ENCODE measurements at regions not wholly inside any gene's neighbourhood (a gene's known extent, or its start where the extent isn't known, plus 50 kb on each side); places are given as distances from the start of the nearest gene placed in this dataset.
"Not testable (repeated sequence)": the region's sequence is repeated elsewhere in the genome, so short reads cannot be mapped to it uniquely, and the experiment has no call there.

DNA sequence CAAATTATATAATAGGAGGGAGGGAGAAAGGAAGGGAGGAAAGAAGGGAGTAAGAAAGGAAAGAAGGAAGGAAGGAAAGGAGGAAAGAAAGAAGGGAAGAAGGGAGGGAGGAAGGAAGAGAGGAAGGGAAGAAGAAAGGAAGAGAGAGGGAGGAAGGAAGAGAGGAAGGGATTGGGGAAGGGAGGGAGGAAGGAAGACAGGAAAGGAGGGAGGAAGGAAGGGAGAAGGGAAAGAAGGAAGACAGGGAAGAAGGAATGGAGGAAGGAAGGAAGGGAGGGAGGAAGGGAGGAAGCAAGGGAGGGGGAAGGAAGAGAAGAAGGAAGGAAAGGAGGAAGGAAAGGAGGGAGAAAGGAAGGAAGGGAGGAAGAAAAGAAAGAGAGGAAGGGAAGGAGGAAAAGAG lies 660.5 kb downstream of the EPM2A start:
- no peak for DNase-seq (ENCODE audit: low read depth in 4 of 4, low spot score in 1 of 4)

DNA sequence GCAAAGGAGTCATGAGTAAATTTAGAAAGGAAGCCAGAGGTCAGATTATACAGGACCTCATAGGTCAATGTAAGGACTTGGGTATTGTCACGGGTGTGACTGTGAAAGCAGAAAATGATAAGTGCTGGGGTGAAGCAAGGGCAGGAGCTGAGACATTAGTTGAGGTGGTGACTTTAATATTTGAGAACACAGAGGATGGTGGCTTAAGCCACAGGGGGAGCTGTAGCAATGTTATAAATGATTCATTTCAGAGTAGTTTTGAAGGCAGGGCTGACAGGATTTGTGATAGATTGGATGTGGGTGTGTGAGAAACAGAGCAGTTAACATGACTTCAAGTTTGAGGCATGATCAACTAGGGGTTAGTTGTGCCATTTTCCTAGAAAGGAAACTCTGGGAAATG lies 659.9 kb downstream of the EPM2A start:
- DNase-seq (ENCODE audit: low read depth in 4 of 4, low spot score in 1 of 4): no peak

DNA sequence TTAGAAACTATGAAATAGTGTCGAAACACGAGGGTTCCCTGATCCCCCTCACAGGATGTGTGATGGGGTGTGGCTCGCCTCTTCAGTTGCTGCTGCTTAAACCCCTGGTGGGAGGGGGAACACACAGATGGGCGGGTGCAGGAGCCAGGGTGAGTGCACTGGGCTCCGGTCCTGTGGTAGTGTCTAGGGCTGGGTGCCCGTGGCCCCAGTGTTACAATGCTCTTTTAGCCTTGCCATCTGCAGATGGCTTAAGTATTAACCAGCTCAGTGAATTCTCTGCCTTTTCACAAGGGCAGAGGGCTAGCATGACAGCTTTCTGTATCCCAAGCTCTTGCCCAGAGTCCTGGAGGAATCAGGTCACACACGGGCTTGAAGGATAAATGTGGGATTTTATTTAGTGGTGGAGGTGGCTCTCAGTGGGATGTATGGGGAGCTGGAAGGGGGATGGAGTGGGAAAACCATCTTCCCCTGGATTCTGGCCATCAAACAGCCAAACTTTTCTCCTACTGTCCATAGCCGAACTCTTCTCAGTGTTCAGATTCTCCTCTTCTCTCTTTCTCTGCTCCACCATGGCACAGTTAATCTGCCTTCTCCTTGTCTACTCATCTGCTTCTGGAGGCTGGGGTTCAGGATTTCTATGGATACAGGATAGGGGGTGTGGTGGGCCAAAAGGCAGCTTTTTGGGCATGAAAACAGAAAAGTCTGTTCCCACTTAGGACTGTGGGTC lies 659.0 kb downstream of the EPM2A start:
- no peak for DNase-seq (ENCODE audit: low read depth in 4 of 4, low spot score in 1 of 4)

DNA sequence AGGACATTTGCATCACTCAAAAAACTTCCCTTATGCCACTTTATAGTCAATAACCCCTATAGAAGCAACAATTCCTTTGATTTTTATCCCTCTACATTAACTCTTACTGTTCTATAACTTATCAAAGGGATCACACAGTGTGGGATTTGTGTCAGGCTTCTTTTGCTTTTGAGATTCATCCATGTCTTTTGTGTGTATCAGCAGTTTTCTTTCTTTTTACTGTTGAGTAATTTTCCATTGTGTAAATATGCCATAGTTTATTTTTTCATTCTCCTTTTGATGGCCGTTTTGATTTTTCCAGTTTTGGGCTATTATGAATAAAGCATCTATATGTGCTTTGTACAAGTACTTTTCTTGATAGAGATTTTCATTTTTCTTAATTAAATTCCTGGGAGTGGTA lies 657.9 kb downstream of the EPM2A start:
- DNase-seq (ENCODE audit: low read depth in 4 of 4, low spot score in 1 of 4): no peak

DNA sequence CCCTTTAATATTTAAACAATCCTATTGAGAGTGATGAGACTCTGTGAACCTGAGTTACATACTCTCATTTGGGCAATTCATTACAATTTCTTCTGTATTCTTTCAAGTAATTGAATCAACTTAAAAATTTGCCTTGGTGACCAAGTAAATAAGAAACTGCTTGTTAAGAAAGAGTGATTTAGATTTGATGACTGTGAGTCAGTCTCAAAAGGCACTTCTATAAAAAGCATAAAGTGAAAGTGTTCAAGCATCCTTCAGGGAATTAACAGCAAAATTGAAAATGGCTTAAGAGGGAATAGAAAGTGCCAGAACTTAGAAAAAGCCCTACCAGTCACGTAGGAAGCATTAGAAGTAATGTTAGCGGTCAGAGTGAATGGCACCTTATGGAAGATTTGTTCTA lies 654.7 kb downstream of the EPM2A start:
- DNase-seq (ENCODE audit: low read depth in 4 of 4, low spot score in 1 of 4): no peak

DNA sequence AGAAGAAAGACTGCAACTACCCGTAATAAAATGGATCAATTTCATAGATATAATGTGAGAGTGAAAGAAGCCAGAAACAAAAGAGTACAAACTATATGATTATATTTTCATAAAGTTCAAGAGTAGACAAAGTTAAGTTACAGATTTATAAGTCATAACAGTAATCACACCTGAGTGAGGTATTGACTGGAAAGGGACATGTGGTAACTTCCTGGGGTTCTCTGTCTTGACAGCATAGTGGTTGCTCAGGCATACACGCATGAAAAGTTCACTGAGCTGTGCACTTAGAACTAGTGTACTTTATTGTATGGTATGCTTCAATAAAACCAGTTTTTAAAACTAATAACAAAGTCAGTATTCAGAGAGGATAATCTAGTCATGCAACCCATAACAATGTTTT lies 653.6 kb downstream of the EPM2A start:
- DNase-seq (ENCODE audit: low read depth in 4 of 4, low spot score in 1 of 4): no peak

DNA sequence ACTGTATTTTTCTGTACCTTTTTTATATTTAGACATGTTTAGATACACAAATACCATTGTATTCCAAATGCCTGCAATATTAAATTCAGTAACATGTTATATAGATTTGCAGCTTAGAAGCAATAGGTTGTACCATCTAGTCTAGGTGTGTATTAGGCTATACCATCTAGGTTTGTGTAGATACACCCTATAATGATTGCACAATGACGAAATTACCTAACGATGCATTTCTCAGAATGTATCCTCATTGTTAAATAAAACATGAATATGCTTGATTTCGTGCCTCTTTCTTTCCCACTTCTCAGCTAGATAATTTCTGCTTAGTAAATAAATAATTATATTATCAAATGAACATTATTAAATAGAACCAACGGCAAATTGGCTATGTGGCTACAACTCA lies 653.0 kb downstream of the EPM2A start:
- DNase-seq (ENCODE audit: low read depth in 4 of 4, low spot score in 1 of 4): no peak

DNA sequence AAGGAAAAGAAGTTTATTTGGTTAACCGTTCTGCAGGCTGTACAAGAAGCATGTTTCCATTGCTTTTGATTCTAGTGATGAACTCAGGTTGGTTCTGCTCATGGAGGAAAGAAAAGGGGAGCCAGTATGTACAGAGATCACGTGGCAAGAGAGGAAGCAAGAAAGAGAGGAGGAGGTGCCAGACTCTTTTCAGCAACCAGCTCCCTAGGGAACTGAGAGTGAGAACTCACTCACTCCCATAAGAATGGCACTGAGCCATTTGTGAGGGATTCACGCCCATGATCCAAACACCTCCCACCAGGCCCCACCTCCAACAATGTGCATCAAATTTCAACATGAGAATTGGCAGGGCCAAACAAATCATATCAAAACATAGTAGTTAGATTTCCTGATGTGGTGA lies 649.1 kb downstream of the EPM2A start:
- DNase-seq (ENCODE audit: low read depth in 4 of 4, low spot score in 1 of 4): no peak

DNA sequence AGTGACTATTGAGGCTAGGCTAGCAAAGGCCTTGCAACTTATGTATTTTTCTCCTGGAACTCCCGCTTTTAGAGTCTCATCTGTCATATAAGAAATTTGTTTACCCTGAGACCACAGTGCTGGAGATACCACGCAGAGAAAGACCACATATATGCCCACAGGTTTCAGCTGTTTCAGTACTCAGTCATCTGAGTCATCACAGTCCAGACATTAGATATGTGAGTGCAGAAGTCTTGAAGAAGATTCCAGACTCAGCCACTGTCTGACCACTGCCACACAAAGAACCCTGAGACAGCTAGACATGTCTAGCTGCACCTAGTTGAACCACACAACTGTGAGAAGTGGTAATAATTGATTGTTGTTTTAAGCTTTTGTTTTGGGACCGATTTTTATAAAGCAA lies 648.3 kb downstream of the EPM2A start:
- no peak for DNase-seq (ENCODE audit: low read depth in 4 of 4, low spot score in 1 of 4)

DNA sequence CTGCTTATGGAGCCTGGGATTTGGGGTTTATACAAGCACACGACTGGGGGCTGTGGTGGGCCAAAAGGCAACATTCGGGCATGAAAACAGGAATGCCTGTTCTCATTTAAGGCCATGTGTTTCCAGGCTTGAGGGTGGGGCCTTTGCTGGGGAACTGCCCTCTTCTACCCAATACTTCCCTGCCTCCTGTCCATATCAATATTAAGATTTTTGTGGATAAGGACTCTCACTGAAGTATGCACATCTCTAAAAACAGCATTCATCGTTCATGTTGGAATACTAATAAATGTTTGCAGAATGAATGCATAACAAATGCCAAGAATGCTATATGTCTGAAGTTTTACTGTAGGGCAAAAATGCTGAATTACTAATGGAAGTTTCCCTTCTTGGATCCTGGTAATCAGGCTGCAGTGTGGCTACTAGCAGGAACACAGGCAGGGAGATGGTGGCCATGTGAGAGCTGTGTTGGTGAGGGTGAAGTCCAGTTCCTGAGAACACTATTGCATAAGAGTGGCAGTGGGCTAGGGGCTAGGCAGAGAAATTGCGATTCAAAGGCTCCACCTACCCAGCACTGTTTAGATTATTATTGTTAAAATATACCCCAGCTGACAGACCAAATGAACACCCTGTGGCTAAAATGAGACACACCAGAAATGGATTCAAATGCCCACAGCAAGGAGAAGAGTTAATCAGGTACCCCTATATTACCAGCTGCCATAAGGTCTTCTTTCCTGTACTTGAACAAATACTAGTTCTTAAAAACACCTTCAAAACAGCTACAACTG lies 644.3 kb downstream of the EPM2A start:
- no peak for DNase-seq (ENCODE audit: low read depth in 4 of 4, low spot score in 1 of 4)

DNA sequence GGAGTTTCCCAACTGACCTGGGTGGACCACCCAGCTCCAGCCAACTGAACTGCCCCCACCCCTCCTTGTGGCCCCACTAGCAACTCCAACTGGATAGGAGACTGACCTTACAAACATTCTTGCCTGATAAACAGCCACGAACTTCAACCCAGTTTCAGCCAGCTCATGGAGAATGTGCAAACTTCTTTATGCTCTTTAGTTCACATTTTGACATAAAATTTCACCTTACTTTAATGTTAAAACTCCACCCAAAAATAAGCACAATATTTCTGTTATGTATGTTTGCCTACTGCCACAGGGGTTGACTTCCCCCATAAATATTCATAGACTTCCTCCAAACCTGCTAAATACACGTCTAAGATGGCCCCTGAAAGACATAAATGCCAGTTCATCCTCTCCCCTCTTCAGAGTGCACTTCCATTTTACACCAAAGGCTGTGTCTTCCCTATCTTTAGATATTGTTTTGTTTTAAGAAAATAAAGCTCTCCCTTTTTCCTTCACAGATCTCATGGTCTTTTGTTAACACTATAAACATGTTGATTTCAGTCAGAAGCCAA lies 643.7 kb downstream of the EPM2A start:
- DNase-seq (ENCODE audit: low read depth in 4 of 4, low spot score in 1 of 4): no peak

DNA sequence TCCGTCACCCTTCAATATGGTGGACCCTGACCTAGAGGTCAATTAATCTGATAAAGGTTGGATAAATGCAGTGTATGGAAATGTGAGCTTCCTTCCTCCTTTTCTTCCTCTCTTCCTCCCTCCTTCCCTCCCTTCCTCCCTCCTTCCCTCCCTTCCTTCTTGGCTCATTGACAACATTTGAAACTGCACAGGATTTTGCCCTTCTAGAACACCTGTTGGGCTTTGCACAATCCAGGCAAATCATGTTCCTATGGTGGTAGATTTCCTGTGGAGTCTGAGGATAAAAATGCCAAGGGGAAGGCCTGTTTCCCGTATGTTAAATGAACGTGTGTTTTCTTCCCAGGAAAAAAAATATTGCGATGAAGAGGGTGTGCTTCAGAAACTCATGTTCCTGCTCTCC lies 642.8 kb downstream of the EPM2A start:
- DNase-seq (ENCODE audit: low read depth in 4 of 4, low spot score in 1 of 4): no peak

DNA sequence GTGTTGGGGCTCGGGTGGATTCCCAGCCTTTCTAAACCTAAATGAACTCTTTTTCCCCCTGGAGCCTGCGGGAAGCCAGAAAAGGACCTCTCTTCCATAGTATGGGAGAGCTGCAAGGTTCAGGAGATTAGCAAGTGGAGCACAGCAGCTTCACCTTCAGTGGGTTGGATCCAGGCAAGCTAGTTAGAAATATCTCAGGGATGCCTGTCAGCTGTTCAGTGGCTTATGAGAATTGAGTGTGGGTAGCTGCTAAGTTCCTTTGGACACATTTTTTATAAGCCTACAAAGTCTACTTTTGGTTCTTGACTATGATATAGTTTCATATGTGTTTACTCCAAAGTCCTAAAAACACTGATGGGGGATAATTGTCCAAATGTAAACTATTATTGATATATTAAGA lies 642.1 kb downstream of the EPM2A start:
- DNase-seq (ENCODE audit: low read depth in 4 of 4, low spot score in 1 of 4): no peak

DNA sequence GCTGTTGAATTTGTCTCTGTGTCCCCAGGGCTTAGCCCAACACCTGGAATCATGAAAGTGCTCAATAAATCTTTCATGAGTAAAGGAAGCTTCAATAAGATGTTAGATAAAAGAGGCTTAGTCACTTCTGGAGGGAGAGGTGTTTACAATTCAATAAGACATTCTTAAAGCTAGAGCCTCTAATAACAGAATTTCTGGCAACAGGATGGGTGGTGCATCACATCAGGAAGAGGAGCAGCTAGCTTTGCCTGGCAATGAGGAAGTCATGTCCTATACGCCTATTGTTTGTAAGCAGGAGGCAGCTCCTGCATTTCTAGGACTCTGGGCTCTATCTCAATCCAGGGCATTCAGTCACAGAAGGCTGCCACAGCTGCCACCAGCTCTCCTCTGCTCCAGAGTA lies 638.5 kb downstream of the EPM2A start:
- DNase-seq (ENCODE audit: low read depth in 4 of 4, low spot score in 1 of 4): no peak

DNA sequence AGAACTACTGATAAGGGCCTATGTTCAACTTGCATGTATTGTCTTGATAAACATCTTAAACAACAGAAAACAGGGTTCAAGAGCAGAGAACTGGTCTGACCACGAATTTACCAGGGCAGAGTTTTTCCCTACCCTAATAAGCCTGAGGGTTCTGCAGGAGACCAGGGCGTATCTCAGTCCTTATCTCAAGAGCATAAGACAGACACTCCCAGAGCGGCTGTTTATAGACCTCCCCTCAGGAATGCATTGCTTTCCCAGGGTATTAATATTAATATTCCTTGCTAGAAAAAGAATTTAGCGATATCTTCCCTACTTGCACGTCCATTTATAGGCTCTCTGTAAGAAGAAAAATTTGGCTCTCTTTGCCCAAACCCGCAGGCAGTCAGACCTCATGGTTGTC lies 637.2 kb downstream of the EPM2A start:
- DNase-seq (ENCODE audit: low read depth in 4 of 4, low spot score in 1 of 4): not testable (repeated sequence)

DNA sequence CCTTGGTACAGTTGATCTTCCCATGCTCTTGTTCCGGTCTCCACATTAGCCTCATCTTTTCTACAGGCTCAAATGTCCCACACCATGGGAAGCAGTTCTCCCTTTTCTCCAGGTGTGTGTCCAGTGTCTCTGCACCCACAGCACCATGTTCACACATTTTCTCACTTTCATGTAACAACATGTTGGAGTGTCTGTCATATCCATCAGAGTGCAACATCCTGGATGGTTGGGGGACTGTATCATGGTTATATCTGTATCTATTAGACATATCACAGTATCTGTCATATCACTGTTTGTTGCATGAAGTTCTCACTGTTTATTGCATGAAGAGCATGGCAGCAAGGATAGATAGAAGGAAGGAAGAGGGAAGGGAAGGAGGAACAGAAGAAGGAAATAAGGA lies 635.6 kb downstream of the EPM2A start:
- no peak for DNase-seq (ENCODE audit: low read depth in 4 of 4, low spot score in 1 of 4)

DNA sequence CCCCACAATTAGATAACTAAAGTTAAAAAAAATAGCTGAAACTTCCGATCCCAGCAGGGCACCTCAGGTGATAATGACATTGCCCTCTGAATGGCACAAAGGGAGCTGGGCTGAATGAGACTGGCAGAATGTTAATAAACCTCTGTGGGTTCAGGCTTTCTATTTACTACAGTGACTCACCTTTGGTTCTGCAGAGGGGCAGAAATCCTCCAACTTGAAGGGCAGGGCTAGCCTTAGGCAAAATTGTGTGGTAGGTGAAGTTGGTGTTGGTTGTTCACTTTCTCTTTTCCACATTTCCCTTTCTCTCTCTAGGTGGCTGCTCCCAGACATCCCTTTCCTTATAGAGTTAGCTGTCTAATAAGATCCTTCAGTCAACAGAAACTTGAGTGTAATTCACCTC lies 625.2 kb downstream of the EPM2A start:
- DNase-seq (ENCODE audit: low read depth in 4 of 4, low spot score in 1 of 4): no peak

DNA sequence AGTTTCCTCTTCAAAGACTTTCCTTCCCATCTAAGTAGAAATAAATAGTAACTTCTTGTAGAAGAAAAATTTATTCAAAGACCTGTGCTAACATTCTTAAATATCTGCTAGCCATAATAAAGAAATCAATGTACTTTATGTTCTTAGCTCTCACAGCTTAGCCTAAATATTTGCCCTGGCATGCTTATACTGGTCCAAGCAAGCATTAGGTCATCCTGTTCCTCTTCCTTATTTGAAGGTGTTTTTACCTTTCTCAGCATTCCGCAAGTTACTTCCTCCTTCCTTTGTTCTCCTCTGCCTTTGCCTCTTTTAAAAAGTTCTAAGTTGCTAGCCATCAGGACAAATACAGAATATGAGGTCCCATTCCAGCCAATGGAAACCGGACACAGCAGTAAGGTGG lies 623.9 kb downstream of the EPM2A start:
- not testable (repeated sequence) for DNase-seq (ENCODE audit: low read depth in 4 of 4, low spot score in 1 of 4)

DNA sequence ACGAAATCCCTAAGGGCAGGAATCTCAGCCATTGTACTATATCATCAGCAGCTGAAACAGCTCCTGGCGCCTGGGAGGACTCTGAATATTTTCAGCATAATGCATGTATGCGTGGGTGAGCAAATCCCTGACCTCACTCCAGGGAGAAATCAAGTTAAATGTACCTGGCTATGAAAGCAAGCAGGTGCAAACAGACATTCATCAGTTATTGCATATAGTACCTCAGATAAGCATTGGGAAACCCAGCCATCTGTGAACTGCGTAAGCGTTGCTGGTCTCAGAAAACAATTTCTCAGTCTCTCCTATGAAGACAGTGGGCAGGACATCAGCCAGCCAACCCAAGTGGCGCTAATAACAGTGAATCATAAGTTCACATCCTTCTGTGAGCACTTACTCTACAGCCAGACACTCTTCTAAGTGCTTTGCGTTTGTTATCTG lies 622.6 kb downstream of the EPM2A start:
- DNase-seq (ENCODE audit: low read depth in 4 of 4, low spot score in 1 of 4): no peak

DNA sequence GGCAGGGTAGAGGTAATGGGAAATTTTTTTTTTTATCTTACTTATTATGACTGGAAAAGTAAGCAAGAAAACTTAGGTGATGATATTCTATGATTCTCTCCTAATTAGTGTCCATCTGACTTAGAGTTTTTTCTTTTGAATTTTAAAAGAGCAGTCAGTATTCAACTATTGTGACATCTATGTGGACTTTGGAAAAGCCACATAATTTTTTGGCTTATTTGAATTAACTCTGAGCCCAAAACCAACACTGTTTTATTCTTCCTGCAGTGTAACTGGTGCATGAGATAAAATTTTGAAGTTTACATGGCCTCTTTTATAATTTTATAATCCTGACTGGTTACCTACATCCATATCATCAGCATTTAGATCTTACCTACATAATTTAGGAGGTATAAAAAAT lies 619.7 kb downstream of the EPM2A start:
- no peak for DNase-seq (ENCODE audit: low read depth in 4 of 4, low spot score in 1 of 4)

DNA sequence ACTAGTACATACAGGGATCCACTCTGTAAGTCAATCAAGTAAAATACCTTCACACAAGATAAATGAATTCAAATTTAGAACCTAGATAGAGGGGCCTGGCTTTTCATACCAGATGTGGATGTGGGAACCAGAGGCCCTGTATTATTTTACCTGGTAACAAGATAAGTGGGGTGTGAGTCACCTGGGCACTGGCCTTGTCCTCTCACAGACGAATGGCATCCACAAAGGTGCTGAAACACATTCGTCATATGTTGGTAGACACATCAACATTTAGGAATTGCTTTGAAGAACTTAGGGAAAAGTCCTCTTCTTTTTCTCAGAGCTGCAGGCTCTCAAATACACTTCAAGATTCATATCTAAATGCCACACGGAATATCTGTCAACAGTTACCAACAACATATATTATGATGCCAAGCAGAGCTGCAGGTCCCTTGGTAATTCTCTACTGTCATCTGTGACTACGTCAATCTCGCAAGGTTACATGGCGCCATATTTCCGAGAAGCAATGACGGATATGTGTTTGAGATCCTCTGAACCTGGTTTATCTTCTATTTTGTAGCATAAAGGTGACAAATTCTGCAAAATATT lies 618.6 kb downstream of the EPM2A start:
- DNase-seq (ENCODE audit: low read depth in 4 of 4, low spot score in 1 of 4): no peak

DNA sequence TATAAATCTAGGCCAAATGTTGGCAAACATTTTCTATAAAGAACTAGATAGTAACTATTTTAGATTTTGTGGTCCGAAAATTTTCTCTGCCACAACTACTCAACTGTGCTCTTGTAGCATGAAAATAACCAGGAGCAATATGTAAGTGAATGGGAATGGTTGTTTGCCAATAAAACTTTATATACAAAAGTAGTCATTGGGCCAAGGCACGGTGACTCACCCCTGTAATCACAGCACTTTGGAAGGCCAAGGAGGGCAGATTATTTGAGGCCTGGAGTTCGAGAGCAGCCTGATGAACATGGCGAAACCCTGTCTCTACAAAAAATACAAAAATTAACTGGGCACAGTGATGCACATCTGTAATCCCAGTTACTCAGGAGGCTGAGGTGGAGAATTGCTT lies 617.1 kb downstream of the EPM2A start:
- no peak for DNase-seq (ENCODE audit: low read depth in 4 of 4, low spot score in 1 of 4)

Data from stimulated activated CD4-positive, alpha-beta T cell treated with anti-CD3 and anti-CD28 coated beads, Interleukin-1b, Interleukin-23, amount 100 ng/mL, for 24 hours (primary cell).